Progenitor cell of endocrine pancreas (in vitro differentiated cells): ENCODE measurements at regions not wholly inside any gene's neighbourhood (a gene's known extent, or its start where the extent isn't known, plus 50 kb on each side); places are given as distances from the start of the nearest gene placed in this dataset.

ENCODE experiments used
- DNase-seq: peaks from one replicate; pipeline ENCODE4 v3.0.0; 2021; ENCODE audit warnings: low spot score; ENCODE audit not compliant: unreplicated experiment
- H3K27ac Mint-ChIP-seq: 2 replicates; pipeline ENCODE4 v1.8.0; 2021; ENCODE audit warnings: mild to moderate bottlenecking, moderate library complexity, mixed read lengths
- H3K27me3 Mint-ChIP-seq: 2 replicates; pipeline ENCODE4 v1.8.0; 2021; ENCODE audit warnings: mixed read lengths
- H3K36me3 Mint-ChIP-seq: 2 replicates; pipeline ENCODE4 v1.8.0; 2022; ENCODE audit warnings: mixed read lengths; ENCODE audit not compliant: insufficient read depth
- H3K4me1 Mint-ChIP-seq: 2 replicates; pipeline ENCODE4 v1.8.0; 2021; ENCODE audit warnings: low read depth, mixed read lengths
- H3K4me3 Mint-ChIP-seq: 2 replicates; pipeline ENCODE4 v1.8.0; 2021; ENCODE audit warnings: low read depth, mild to moderate bottlenecking, moderate library complexity, mixed read lengths
- H3K9me3 Mint-ChIP-seq: 2 replicates; pipeline ENCODE4 v1.8.0; 2021; ENCODE audit warnings: low read depth, mixed read lengths
- TF ChIP-seq, protein P1 (sequence below): fragments of 200-600 bp; sonication (generic); IDR thresholded peaks from one replicate; pipeline ENCODE4 v1.5.0; 2021; ENCODE audit warnings: antibody characterized with exemption, mild to moderate bottlenecking; ENCODE audit not compliant: unreplicated experiment

- TF ChIP-seq, protein P1, sequence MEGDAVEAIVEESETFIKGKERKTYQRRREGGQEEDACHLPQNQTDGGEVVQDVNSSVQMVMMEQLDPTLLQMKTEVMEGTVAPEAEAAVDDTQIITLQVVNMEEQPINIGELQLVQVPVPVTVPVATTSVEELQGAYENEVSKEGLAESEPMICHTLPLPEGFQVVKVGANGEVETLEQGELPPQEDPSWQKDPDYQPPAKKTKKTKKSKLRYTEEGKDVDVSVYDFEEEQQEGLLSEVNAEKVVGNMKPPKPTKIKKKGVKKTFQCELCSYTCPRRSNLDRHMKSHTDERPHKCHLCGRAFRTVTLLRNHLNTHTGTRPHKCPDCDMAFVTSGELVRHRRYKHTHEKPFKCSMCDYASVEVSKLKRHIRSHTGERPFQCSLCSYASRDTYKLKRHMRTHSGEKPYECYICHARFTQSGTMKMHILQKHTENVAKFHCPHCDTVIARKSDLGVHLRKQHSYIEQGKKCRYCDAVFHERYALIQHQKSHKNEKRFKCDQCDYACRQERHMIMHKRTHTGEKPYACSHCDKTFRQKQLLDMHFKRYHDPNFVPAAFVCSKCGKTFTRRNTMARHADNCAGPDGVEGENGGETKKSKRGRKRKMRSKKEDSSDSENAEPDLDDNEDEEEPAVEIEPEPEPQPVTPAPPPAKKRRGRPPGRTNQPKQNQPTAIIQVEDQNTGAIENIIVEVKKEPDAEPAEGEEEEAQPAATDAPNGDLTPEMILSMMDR, result no peak
- Mint-ChIP-seq H3K4me1 (no peaks in the 10 kb centered on the region), H3K36me3 (no peaks in the 10 kb centered on the region), H3K9me3 (no peaks in the 10 kb centered on the region), H3K27ac (no peak overlapping the region), H3K4me3 (no peak overlapping the region), H3K27me3 (peaks cover 38% of the 10 kb centered on the region)
- DNase-seq, result no peak
Measured at GRCh38 chr5:2376486-2376885, 375.0 kb downstream of the IRX2 start.

DNA sequence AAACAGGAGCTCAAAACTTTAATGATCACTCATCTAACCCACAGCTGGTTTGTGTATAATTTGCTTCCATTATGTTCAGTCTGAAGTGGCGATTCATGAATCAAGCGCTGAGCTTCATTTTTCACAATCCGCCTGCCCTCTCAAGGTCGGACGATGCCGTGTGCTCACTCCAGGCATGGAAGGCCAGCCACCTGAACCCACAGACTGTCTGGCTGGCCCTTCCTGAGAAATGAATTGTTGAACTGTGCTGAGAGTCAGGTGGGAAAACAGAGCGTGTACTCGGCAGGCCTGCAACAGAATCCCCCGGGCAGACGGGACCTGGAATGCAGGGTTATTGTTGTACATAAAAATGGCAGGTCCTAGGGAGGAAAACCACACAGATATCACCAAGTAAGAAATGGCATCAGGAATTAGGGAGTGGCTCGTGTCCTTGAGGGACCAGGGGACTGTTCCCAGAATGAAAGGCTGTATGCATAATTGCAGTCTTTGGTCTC, 375.7 kb downstream of the IRX2 start:
- Mint-ChIP-seq H3K36me3 (no peaks in the 10 kb centered on the region), H3K9me3 (no peaks in the 10 kb centered on the region), H3K27ac (no peak overlapping the region), H3K4me3 (no peak overlapping the region), H3K27me3 (peaks cover 38% of the 10 kb centered on the region), H3K4me1 (no peaks in the 10 kb centered on the region)
- TF ChIP-seq, protein P1, result no peak
- no peak for DNase-seq

DNA sequence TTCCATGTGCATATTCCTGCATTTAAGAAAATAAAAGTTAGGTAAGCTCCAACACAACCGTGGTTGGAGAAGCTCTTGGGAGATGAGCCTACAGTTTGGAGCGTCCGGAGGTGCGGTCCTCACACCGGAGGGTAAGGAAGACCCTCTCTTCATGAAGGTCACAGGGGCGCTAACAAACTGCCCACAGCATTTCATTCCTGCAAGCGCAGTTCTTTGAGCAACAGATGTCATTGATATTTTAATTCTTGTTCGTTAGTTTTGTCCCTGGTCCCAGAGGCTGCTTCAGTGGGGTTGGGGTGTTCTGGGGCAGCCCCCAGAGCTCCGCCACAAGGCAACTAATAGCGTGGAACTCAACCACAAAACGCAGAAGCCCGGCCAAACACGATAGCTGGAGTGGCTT, 376.2 kb downstream of the IRX2 start:
- Mint-ChIP-seq H3K27me3 (peaks cover 35% of the 10 kb centered on the region), H3K27ac (no peak overlapping the region), H3K9me3 (no peaks in the 10 kb centered on the region), H3K36me3 (no peaks in the 10 kb centered on the region), H3K4me3 (no peak overlapping the region), H3K4me1 (no peaks in the 10 kb centered on the region)
- DNase-seq, result no peak
- TF ChIP-seq, protein P1, result no peak

DNA sequence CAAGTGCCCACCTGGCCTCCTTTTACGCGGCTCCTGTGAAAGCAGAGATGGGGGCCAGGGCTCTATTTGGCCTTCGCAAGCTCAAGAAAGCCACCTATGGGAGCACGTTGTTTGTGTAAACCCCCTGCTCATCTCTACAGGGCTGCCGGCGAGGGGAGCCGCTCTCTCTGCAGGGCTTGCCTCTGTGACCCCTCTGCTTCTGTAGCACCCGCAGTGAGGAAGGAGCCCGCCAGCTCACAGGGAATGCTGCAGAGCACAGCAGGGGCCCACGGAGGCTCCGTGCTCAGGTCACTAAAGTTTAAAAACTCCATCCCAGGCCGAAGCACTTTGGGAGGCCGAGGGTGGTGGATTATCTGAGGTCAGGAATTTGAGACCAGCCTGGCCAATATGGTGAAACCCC, 376.8 kb downstream of the IRX2 start:
- Mint-ChIP-seq H3K27ac (no peak overlapping the region), H3K36me3 (no peaks in the 10 kb centered on the region), H3K27me3 (peaks cover 35% of the 10 kb centered on the region), H3K4me3 (no peak overlapping the region), H3K4me1 (no peaks in the 10 kb centered on the region), H3K9me3 (no peaks in the 10 kb centered on the region)
- DNase-seq, result no peak
- TF ChIP-seq, protein P1, result no peak

- Mint-ChIP-seq H3K36me3 (no peaks in the 10 kb centered on the region), H3K4me1 (no peaks in the 10 kb centered on the region), H3K27me3 (peaks cover 37% of the 10 kb centered on the region), H3K9me3 (no peaks in the 10 kb centered on the region), H3K27ac (no peak overlapping the region), H3K4me3 (no peak overlapping the region)
- no peak for DNase-seq
- TF ChIP-seq, protein P1, result no peak
Measured at GRCh38 chr5:2373631-2374030, 377.8 kb downstream of the IRX2 start.
